IMR-90 (cell line): ENCODE measurements at regions not wholly inside any gene's neighbourhood (a gene's known extent, or its start where the extent isn't known, plus 50 kb on each side); places are given as distances from the start of the nearest gene placed in this dataset.

Experiments
- BHLHE40 ChIP-seq: fragments of 150-350 bp; IDR thresholded peaks from 2 replicates; pipeline ENCODE4 v1.6.1; 2016; ENCODE audit warnings: mild to moderate bottlenecking, low read depth, low read length
- CEBPB ChIP-seq: IDR thresholded peaks from 2 replicates; pipeline ENCODE4 v1.6.1; 2012; ENCODE audit warnings: low read depth, low read length, improper control_type of control experiment
- CTCF ChIP-seq: conservative IDR thresholded peaks from 2 replicates; pipeline ENCODE4 v1.5.1; 2012; ENCODE audit warnings: mild to moderate bottlenecking, low read depth, low read length, improper control_type of control experiment
- RAD21 ChIP-seq: IDR thresholded peaks from 2 replicates; pipeline ENCODE4 v1.6.1; 2012; ENCODE audit warnings: low read length, improper control_type of control experiment
- RFX5 ChIP-seq: IDR thresholded peaks from 2 replicates; pipeline ENCODE4 v1.8.0; 2012; ENCODE audit warnings: low read depth, mild to moderate bottlenecking, low read length, moderate library complexity

GRCh38 chr7:41319581-41319980 lies 383.3 kb downstream of the INHBA start:
- TF ChIP-seq BHLHE40 (no peak), RFX5 (no peak), CTCF (no peak), RAD21 (no peak), CEBPB (no peak)
